Right lobe of liver (tissue), 6 donors: ENCODE measurements at regions not wholly inside any gene's neighbourhood (a gene's known extent, or its start where the extent isn't known, plus 50 kb on each side); places are given as distances from the start of the nearest gene placed in this dataset.

Experiments used
- ATAC-seq, 4 donors: fragments of 200-7000 bp; cut with Tn5 transposase; one replicate each; pipeline ENCODE4 v1.9.1; 2020; ENCODE audit warnings: mild to moderate bottlenecking in 4 of 4, moderate library complexity in 4 of 4
- DNase-seq, 3 donors: peaks; one replicate each; pipeline ENCODE4 v3.0.0-alpha.2; 2020
- H3K27ac ChIP-seq, 3 donors: fragments of 200-600 bp; one replicate each; pipeline ENCODE4 v1.8.0; 2022
- H3K27me3 ChIP-seq, 2 donors: fragments of 200-600 bp; one replicate each; pipeline ENCODE4 v1.8.0; 2022
- H3K36me3 ChIP-seq, 4 donors: fragments of 200-600 bp; sonication (generic) in 1 of 4; one replicate each; pipeline versions ENCODE4 v1.5.1 to v1.8.0; 2017 to 2022; ENCODE audit warnings: control low read depth in 1 of 4
- H3K4me1 ChIP-seq, 4 donors: fragments of 200-600 bp; sonication (generic) in 1 of 4; one replicate each; pipeline versions ENCODE4 v1.5.1 to v1.8.0; 2017 to 2022; ENCODE audit warnings: control low read depth in 1 of 4
- H3K4me3 ChIP-seq, 3 donors: fragments of 200-600 bp; one replicate each; pipeline ENCODE4 v1.8.0; 2022
- H3K9me3 ChIP-seq, 4 donors: fragments of 200-600 bp; sonication (generic) in 1 of 4; one replicate each; pipeline versions ENCODE4 v1.5.1 to v1.8.0; 2017 to 2022; ENCODE audit warnings: control low read depth in 1 of 4
- POLR2A ChIP-seq: fragments of 450-650 bp; IDR thresholded peaks from one replicate; pipeline ENCODE4 v1.6.1; 2017; ENCODE audit warnings: antibody characterized with exemption, mild to moderate bottlenecking
- WGBS: methylation state at CpG from one replicate; pipeline ENCODE4 v1.1.6; 2018; ENCODE audit warnings: low coverage, low lambda C conversion rate; ENCODE audit not compliant: insufficient coverage; ENCODE audit errors: missing lambda C conversion rate; 5-methylcytosine and 5-hydroxymethylcytosine counted together
- intact Hi-C, 2 donors: fragments of 100-400 bp; cut with DNase I; formaldehyde crosslinking; loops; one replicate each; pipeline versions ENCODE4 v1.11.2 to v1.14.1; 2022
- small RNA-seq, 2 experiments: library from RNA; depleted of rRNA; stranded (forward); fragments of <200 nt; gene quantifications; one replicate each; pipeline ENCODE3, GENCODE V24; 2016
- TF ChIP-seq, protein P1 (sequence below), 4 donors: fragments of 200-600 bp in 3 of 4; fragments of 450-650 bp in 1 of 4; IDR thresholded peaks; one replicate each; pipeline versions ENCODE4 v1.5.1 to v1.8.0; 2016 to 2022; ENCODE audit warnings: antibody characterized with exemption in 4 of 4, mild to moderate bottlenecking in 2 of 4
- donor health status: DM: no; HTN: yes; CAD: no.
- donor health status: DM: no; HTN: no; CAD: no.
- donor health status: DM: no; HTN: no; CAD: no.
- donor health status: DM: no; HTN: yes; CAD: no.
- donor health status: DM: no; HTN: yes; CAD: no.

GRCh38 chr10:10961072-10961471 lies 56.6 kb upstream of the CELF2 start:
- ATAC-seq (no peak), DNase-seq (no peak)
- Histone ChIP-seq H3K27ac (no peak overlapping the region), H3K27me3 (no peaks in the 10 kb centered on the region), H3K4me1 (no peaks in the 10 kb centered on the region), H3K36me3 (no peaks in the 10 kb centered on the region), H3K4me3 (no peak overlapping the region), H3K9me3 (no peaks in the 10 kb centered on the region)
- intact Hi-C loops, result no loop called here
- TF ChIP-seq, protein P1, sequence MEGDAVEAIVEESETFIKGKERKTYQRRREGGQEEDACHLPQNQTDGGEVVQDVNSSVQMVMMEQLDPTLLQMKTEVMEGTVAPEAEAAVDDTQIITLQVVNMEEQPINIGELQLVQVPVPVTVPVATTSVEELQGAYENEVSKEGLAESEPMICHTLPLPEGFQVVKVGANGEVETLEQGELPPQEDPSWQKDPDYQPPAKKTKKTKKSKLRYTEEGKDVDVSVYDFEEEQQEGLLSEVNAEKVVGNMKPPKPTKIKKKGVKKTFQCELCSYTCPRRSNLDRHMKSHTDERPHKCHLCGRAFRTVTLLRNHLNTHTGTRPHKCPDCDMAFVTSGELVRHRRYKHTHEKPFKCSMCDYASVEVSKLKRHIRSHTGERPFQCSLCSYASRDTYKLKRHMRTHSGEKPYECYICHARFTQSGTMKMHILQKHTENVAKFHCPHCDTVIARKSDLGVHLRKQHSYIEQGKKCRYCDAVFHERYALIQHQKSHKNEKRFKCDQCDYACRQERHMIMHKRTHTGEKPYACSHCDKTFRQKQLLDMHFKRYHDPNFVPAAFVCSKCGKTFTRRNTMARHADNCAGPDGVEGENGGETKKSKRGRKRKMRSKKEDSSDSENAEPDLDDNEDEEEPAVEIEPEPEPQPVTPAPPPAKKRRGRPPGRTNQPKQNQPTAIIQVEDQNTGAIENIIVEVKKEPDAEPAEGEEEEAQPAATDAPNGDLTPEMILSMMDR (IDR thresholded peaks at IDR 0.05), result no peak
- no peak for TF ChIP-seq POLR2A
- WGBS, result 67% methylated on average over 1 of the region's 1 CpG

GRCh38 chr10:10967029-10967428 lies 50.6 kb upstream of the CELF2 start:
- Histone ChIP-seq H3K27ac (no peak overlapping the region), H3K4me3 (no peak overlapping the region), H3K9me3 (no peaks in the 10 kb centered on the region), H3K4me1 (no peaks in the 10 kb centered on the region), H3K27me3 (no peaks in the 10 kb centered on the region), H3K36me3 (no peaks in the 10 kb centered on the region)
- no peak for TF ChIP-seq POLR2A
- TF ChIP-seq, protein P1 (IDR thresholded peaks at IDR 0.05), result no peak
- peak; percentile 61 to 89 (median 70) for ATAC-seq
- peak in 1 of 3 donors; percentile 46 for DNase-seq
- intact Hi-C loops, result no loop called here
- WGBS, result 41% methylated on average over 10 of the region's 10 CpGs

GRCh38 chr10:10967581-10968256 lies 50.0 kb upstream of the CELF2 start:
- WGBS, result 61% methylated on average over 5 of the region's 8 CpGs
- Histone ChIP-seq H3K27ac (no peak overlapping the region), H3K27me3 (no peaks in the 10 kb centered on the region), H3K4me1 (no peaks in the 10 kb centered on the region), H3K9me3 (no peaks in the 10 kb centered on the region), H3K36me3 (no peaks in the 10 kb centered on the region), H3K4me3 (no peak overlapping the region)
- TF ChIP-seq POLR2A, result no peak
- TF ChIP-seq, protein P1 (IDR thresholded peaks at IDR 0.05), result no peak
- DNase-seq (no peak), ATAC-seq (no peak)
- intact Hi-C loops, result no loop called here

Small RNA genes lying in the stretch of these regions (small RNA-seq; reads per million reads assigned to genes)
- gene AC025946.2 (0 reads per million in 2 experiments), gene AL355333.1 (0 reads per million in 2 experiments), gene CUX2P1 (0 reads per million in 2 experiments), gene RF00019 (0 reads per million in 2 experiments), gene RNA5SP299 (0 reads per million in 2 experiments)
